ENCODE measurements at regions not wholly inside any gene's neighbourhood (a gene's known extent, or its start where the extent isn't known, plus 50 kb on each side); places are given as distances from the start of the nearest gene placed in this dataset.

DNA sequence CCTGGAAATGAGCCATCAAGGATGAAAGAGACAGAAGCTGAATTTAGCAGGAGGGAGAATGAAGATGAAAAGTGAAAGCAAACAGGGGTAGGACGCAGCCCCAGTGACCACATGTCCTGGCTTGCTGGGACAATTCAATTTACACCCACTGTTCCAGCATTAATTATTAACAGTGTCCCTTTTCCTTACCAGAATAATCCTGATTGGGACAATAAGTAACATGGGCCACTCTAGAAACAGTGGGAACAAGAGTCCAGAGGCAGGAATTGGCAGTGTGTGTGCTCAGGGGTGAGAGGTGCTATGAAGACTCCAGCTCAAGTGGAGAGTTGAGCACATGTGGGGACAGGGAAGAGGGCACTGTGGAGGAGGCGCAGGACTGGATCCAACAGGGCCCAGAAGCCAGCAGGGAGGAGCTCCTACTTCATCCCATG is 147.1 kb downstream of the C5orf15 start:
- TF ChIP-seq CTCF (IDR thresholded peaks at IDR 0.05; ENCODE audit: low read depth, low read length, poor library complexity, severe bottlenecking) (no peak), EZH2phosphoT487 (IDR thresholded peaks at IDR 0.05; ENCODE audit: borderline replicate concordance, low read length) (no peak)
